DOHH2 (cell line): ENCODE measurements at regions not wholly inside any gene's neighbourhood (a gene's known extent, or its start where the extent isn't known, plus 50 kb on each side); places are given as distances from the start of the nearest gene placed in this dataset.

Experiments
- H3F3A ChIP-seq: fragments of 200-600 bp; sonication (generic), shearing (Covaris generic); 2 replicates; pipeline ENCODE4 v1.6.0; 2016; ENCODE audit warnings: antibody characterized with exemption, mild to moderate bottlenecking; ENCODE audit not compliant: control insufficient read depth, insufficient read depth
- H3K27ac ChIP-seq: fragments of 200-600 bp; sonication (generic); 2 replicates; pipeline ENCODE4 v1.5.1; 2014; ENCODE audit warnings: low read depth, mild to moderate bottlenecking, low read length, moderate library complexity
- H3K27me3 ChIP-seq: fragments of 200-600 bp; sonication (generic); 2 replicates; pipeline ENCODE4 v1.6.1; 2014; ENCODE audit warnings: mild to moderate bottlenecking, low read length, mixed read lengths; ENCODE audit not compliant: control insufficient read depth
- H3K36me3 ChIP-seq: fragments of 200-600 bp; sonication (generic); 2 replicates; pipeline ENCODE4 v1.6.1; 2014; ENCODE audit warnings: mild to moderate bottlenecking, low read length, moderate library complexity, mixed read lengths; ENCODE audit not compliant: control insufficient read depth
- H3K4me1 ChIP-seq: fragments of 200-600 bp; sonication (generic); 2 replicates; pipeline ENCODE4 v1.6.1; 2014; ENCODE audit warnings: mild to moderate bottlenecking, low read length, mixed read lengths; ENCODE audit not compliant: control insufficient read depth
- H3K4me2 ChIP-seq: fragments of 200-600 bp; sonication (generic); 2 replicates; pipeline ENCODE4 v1.6.0; 2014; ENCODE audit warnings: mild to moderate bottlenecking, low read length, moderate library complexity
- H3K4me3 ChIP-seq: fragments of 200-600 bp; sonication (generic); 2 replicates; pipeline ENCODE4 v1.5.1; 2014; ENCODE audit warnings: mild to moderate bottlenecking, low read length, mixed read lengths
- H3K79me2 ChIP-seq: fragments of 200-600 bp; sonication (generic); 2 replicates; pipeline ENCODE4 v1.6.1; 2014; ENCODE audit warnings: mild to moderate bottlenecking, low read length, mixed read lengths; ENCODE audit not compliant: control insufficient read depth
- H3K9me2 ChIP-seq: fragments of 200-600 bp; sonication (generic); replicated peaks from 2 replicates; pipeline ENCODE4 v1.6.1; 2014; ENCODE audit warnings: mild to moderate bottlenecking, low read length, mixed read lengths; ENCODE audit not compliant: control insufficient read depth
- H3K9me3 ChIP-seq: fragments of 200-600 bp; sonication (generic); 2 replicates; pipeline ENCODE4 v1.6.1; 2014; ENCODE audit warnings: antibody characterized with exemption, low read length, mixed read lengths; ENCODE audit not compliant: control insufficient read depth, insufficient read depth
- H4K20me1 ChIP-seq: fragments of 200-600 bp; sonication (generic); 2 replicates; pipeline ENCODE4 v1.6.0; 2014; ENCODE audit warnings: low read depth, mild to moderate bottlenecking, antibody characterized with exemption, low read length, moderate library complexity; ENCODE audit not compliant: control insufficient read depth, insufficient read depth
- CTCF ChIP-seq: fragments of 200-600 bp; sonication (generic); IDR thresholded peaks from one replicate; pipeline ENCODE4 v1.5.1; 2014; ENCODE audit warnings: antibody characterized with exemption, mild to moderate bottlenecking, low read depth, low read length; ENCODE audit not compliant: poor library complexity, severe bottlenecking
- EZH2phosphoT487 ChIP-seq: fragments of 200-600 bp; sonication (generic); IDR thresholded peaks from 2 replicates; pipeline ENCODE4 v1.6.1; 2017; ENCODE audit warnings: borderline replicate concordance, mild to moderate bottlenecking, antibody characterized with exemption, low read length, moderate library complexity, mixed read lengths

DNA sequence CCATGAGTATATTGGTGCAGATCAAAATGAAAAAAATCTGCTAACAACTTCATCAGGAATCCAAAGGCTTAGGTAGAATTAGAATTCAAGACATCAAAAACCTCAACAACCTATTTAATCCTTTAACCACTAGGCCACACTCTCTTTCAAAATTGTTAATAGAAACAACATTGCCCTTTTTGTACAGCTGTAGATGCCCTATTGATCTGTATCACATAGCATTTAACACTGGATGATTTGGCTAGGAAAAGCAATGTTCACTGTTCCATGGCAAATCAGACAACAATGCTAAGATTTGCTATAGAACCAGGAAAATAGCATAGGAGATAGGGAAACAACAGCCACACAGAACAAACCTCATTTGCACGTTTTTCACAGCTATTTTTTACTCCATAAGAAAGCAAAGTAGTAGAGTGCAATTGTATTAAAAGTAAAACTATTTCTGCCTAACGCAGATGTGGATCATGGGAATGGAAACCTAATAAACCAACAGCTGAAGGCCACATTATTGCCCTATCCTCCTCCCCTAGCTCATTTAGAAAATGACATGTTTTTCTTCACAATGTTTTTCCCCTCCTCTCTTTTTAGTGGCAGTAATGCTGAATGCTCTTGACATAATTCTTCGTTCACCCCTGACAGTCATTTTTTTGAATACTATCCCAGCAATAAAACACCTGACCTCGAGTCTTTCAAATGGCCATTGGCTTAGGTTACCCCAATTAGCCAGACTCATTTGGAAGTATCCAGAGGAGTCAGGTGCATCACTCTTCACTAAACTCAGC, 373.0 kb upstream of the CCNH start:
- Histone ChIP-seq H3K4me1 (peaks cover 36% of the 10 kb centered on the region), H3K4me3 (no peak overlapping the region), H3K27ac (no peak overlapping the region), H3K36me3 (no peaks in the 10 kb centered on the region), H3K27me3 (no peaks in the 10 kb centered on the region), H4K20me1 (no peaks in the 10 kb centered on the region), H3K9me3 (no peaks in the 10 kb centered on the region), H3K9me2 (no peaks in the 10 kb centered on the region), H3K79me2 (no peaks in the 10 kb centered on the region), H3F3A (no peaks in the 10 kb centered on the region), H3K4me2 (no peak overlapping the region)
- no peak for TF ChIP-seq CTCF
- no peak for TF ChIP-seq EZH2phosphoT487

- no peaks in the 10 kb centered on the region for H3K9me2 ChIP-seq
- no peaks in the 10 kb centered on the region for H3F3A ChIP-seq
- H3K36me3 ChIP-seq = no peaks in the 10 kb centered on the region
- H3K79me2 ChIP-seq = no peaks in the 10 kb centered on the region
- TF ChIP-seq CTCF (no peak), EZH2phosphoT487 (no peak)
- no peak overlapping the region for H3K4me2 ChIP-seq
- H3K4me3 ChIP-seq = no peak overlapping the region
- H3K9me3 ChIP-seq = no peaks in the 10 kb centered on the region
- H3K27ac ChIP-seq = no peak overlapping the region
- H3K27me3 ChIP-seq = no peaks in the 10 kb centered on the region
- peaks cover 38% of the 10 kb centered on the region for H3K4me1 ChIP-seq
- no peaks in the 10 kb centered on the region for H4K20me1 ChIP-seq
Measured at GRCh38 chr5:87784879-87785495, 372.3 kb upstream of the CCNH start.

GRCh38 chr5:87784311-87784710, 371.6 kb upstream of the CCNH start:
- Histone ChIP-seq H3K79me2 (no peaks in the 10 kb centered on the region), H3K9me3 (no peaks in the 10 kb centered on the region), H3K4me2 (no peak overlapping the region), H3K27me3 (no peaks in the 10 kb centered on the region), H3K4me1 (peaks cover 38% of the 10 kb centered on the region), H3K27ac (no peak overlapping the region), H3K4me3 (no peak overlapping the region), H3K36me3 (no peaks in the 10 kb centered on the region), H4K20me1 (no peaks in the 10 kb centered on the region), H3K9me2 (no peaks in the 10 kb centered on the region), H3F3A (no peaks in the 10 kb centered on the region)
- no peak for TF ChIP-seq CTCF
- TF ChIP-seq EZH2phosphoT487 = no peak
